PC-9 (cell line): ENCODE measurements at regions not wholly inside any gene's neighbourhood (a gene's known extent, or its start where the extent isn't known, plus 50 kb on each side); places are given as distances from the start of the nearest gene placed in this dataset.

Experiments
- BruUV-seq: library from RNA; stranded (reverse); fragments of 400-500 nt; replicated peaks from 2 replicates; lab custom pipeline; 2021; lab: Mats Ljungman, UMichigan
- CTCF ChIA-PET: fragments of 300-600 bp; sonication (Branson Sonifier 250); formaldehyde crosslinking; loops from one replicate; lab custom pipeline; 2022; ENCODE audit warnings: antibody characterized with exemption; lab: Charles Lee
- POLR2A ChIA-PET: fragments of 300-600 bp; sonication (Branson Sonifier 250); formaldehyde crosslinking; loops from one replicate; lab custom pipeline; 2022; ENCODE audit warnings: antibody characterized with exemption; ENCODE audit not compliant: unreplicated experiment; lab: Charles Lee
- DNase-seq, 2 experiments: peaks; one replicate each; pipeline versions ENCODE4 v3.0.0 to v3.0.0-alpha.2; 2015 to 2022; ENCODE audit warnings: mixed read lengths in 1 of 2
- H2AFZ ChIP-seq: fragments of 200-600 bp; sonication (generic); 2 replicates; pipeline ENCODE4 v1.8.1; 2017; ENCODE audit warnings: antibody characterized with exemption
- H3F3A ChIP-seq: fragments of 200-600 bp; sonication (generic); 2 replicates; pipeline ENCODE4 v1.8.1; 2017; ENCODE audit warnings: antibody characterized with exemption, mild to moderate bottlenecking, low read depth; ENCODE audit not compliant: insufficient read depth
- H3K27ac ChIP-seq: fragments of 200-600 bp; sonication (generic); 2 replicates; pipeline ENCODE4 v1.6.1; 2016; ENCODE audit warnings: mixed run types
- H3K27me3 ChIP-seq: fragments of 200-600 bp; sonication (generic); 2 replicates; pipeline ENCODE4 v1.6.1; 2016; ENCODE audit warnings: low read depth, mixed run types; ENCODE audit not compliant: insufficient read depth
- H3K36me3 ChIP-seq: fragments of 200-600 bp; sonication (generic); 2 replicates; pipeline ENCODE4 v1.6.1; 2016; ENCODE audit warnings: low read depth, mixed run types
- H3K4me1 ChIP-seq: fragments of 200-600 bp; sonication (generic); replicated peaks from 2 replicates; pipeline ENCODE4 v1.6.1; 2016; ENCODE audit warnings: mixed run types; ENCODE audit not compliant: insufficient read depth
- H3K4me2 ChIP-seq: fragments of 200-600 bp; sonication (generic); 2 replicates; pipeline ENCODE4 v1.6.1; 2017; ENCODE audit warnings: mixed run types
- H3K4me3 ChIP-seq: fragments of 200-600 bp; sonication (generic); 2 replicates; pipeline ENCODE4 v1.6.1; 2016; ENCODE audit warnings: mixed run types
- H3K79me2 ChIP-seq: fragments of 200-600 bp; sonication (generic); 2 replicates; pipeline ENCODE4 v1.6.1; 2017; ENCODE audit warnings: low read depth, mixed run types
- H3K9me2 ChIP-seq: fragments of 200-600 bp; sonication (generic); 2 replicates; pipeline ENCODE4 v1.8.1; 2017; ENCODE audit warnings: mild to moderate bottlenecking; ENCODE audit not compliant: insufficient read depth
- H3K9me3 ChIP-seq: fragments of 200-600 bp; sonication (generic); 2 replicates; pipeline ENCODE4 v1.8.1; 2016; ENCODE audit warnings: low read depth; ENCODE audit not compliant: insufficient read depth
- H4K20me1 ChIP-seq: fragments of 200-600 bp; sonication (generic); 2 replicates; pipeline ENCODE4 v1.8.1; 2017; ENCODE audit not compliant: insufficient read depth
- CTCF ChIP-seq: fragments of 200-600 bp; sonication (generic); conservative IDR thresholded peaks from 2 replicates; pipeline ENCODE4 v1.6.1; 2017; ENCODE audit warnings: mixed run types, antibody characterized with exemption, mild to moderate bottlenecking, moderate library complexity
- EZH2 ChIP-seq: fragments of 200-600 bp; sonication (generic); IDR thresholded peaks from 2 replicates; pipeline ENCODE4 v1.8.0; 2017; ENCODE audit warnings: antibody characterized with exemption, low read depth
- intact Hi-C: fragments of 100-400 bp; cut with micrococcal nuclease; formaldehyde crosslinking; loops from one replicate; pipeline ENCODE4 v1.10.0; 2022; ENCODE audit not compliant: unreplicated experiment

- H3F3A ChIP-seq: no peaks in the 10 kb centered on the region
- no peak for DNase-seq
- TF ChIP-seq EZH2: no peak
- no peak for TF ChIP-seq CTCF
- H4K20me1 ChIP-seq: no peaks in the 10 kb centered on the region
- CTCF ChIA-PET: no interaction called here
- H3K36me3 ChIP-seq: no peaks in the 10 kb centered on the region
- POLR2A ChIA-PET: no interaction called here
- no peak overlapping the region for H3K4me3 ChIP-seq
- H3K27ac ChIP-seq: no peak overlapping the region
- no peaks in the 10 kb centered on the region for H3K4me1 ChIP-seq
- intact Hi-C loops: no loop called here
- no TSS peak for BruUV-seq
- no peak overlapping the region for H2AFZ ChIP-seq
- H3K4me2 ChIP-seq: no peak overlapping the region
- no peaks in the 10 kb centered on the region for H3K9me2 ChIP-seq
- no peaks in the 10 kb centered on the region for H3K79me2 ChIP-seq
- H3K27me3 ChIP-seq: peaks cover 7% of the 10 kb centered on the region; the same call in 1 of the 2 replicates
- no peaks in the 10 kb centered on the region for H3K9me3 ChIP-seq
Observed at GRCh38 chr12:108035372-108035771, 93.7 kb upstream of the WSCD2 start.

- intact Hi-C loops: no loop called here
- Histone ChIP-seq H3K79me2 (no peaks in the 10 kb centered on the region), H3K9me2 (no peaks in the 10 kb centered on the region), H3K9me3 (no peaks in the 10 kb centered on the region), H3K36me3 (no peaks in the 10 kb centered on the region), H2AFZ (no peak overlapping the region), H3F3A (no peaks in the 10 kb centered on the region), H3K27me3 (peaks cover 11% of the 10 kb centered on the region; the same call in 1 of the 2 replicates), H3K27ac (no peak overlapping the region), H3K4me3 (no peak overlapping the region), H3K4me1 (no peaks in the 10 kb centered on the region), H4K20me1 (no peaks in the 10 kb centered on the region), H3K4me2 (no peak overlapping the region)
- no TSS peak for BruUV-seq
- TF ChIP-seq CTCF (no peak), EZH2 (no peak)
- ChIA-PET POLR2A (no interaction called here), CTCF (no interaction called here)
- DNase-seq: no peak
Observed at GRCh38 chr12:108037960-108038359, 91.1 kb upstream of the WSCD2 start.

- Histone ChIP-seq H3F3A (no peaks in the 10 kb centered on the region), H3K9me2 (no peaks in the 10 kb centered on the region), H3K27ac (no peak overlapping the region), H3K4me1 (no peaks in the 10 kb centered on the region), H3K27me3 (peaks cover 19% of the 10 kb centered on the region; the same call in 1 of the 2 replicates), H3K9me3 (no peaks in the 10 kb centered on the region), H3K4me3 (no peak overlapping the region), H3K79me2 (no peaks in the 10 kb centered on the region), H3K4me2 (no peak overlapping the region), H4K20me1 (no peaks in the 10 kb centered on the region), H2AFZ (no peak overlapping the region), H3K36me3 (no peaks in the 10 kb centered on the region)
- ChIA-PET CTCF (no interaction called here), POLR2A (no interaction called here)
- intact Hi-C loops: no loop called here
- no peak for DNase-seq
- BruUV-seq: no TSS peak
- TF ChIP-seq EZH2 (no peak), CTCF (no peak)
Observed at GRCh38 chr12:108039794-108040193, 89.3 kb upstream of the WSCD2 start.
